ENCODE measurements at regions not wholly inside any gene's neighbourhood (a gene's known extent, or its start where the extent isn't known, plus 50 kb on each side); places are given as distances from the start of the nearest gene placed in this dataset.
A peak's percentile ranks its signal among the peaks of the same experiment; 100 is the strongest.

DNA sequence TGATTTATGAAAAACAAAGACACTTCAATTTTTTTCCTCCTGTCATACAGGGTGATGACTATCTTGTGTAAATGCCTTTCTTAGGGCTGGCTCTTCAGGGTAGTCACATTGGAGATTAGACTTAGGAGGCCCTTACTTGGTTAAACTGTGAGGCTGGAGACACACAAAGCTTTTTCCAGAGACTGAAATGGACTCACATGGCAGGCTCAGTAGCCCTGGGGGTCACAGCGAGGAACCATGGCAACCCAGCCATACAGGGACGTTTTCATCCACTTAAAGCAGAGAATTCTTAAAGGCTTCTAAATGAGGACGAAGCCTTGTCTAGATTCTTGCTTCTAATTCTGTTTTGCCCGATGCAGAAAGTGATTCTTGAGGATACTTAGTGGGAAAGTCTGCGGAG is 57.3 kb upstream of the ZDBF2 start:
- H3K4me3 ChIP-seq (ENCODE audit: low read depth in 2 of 2, low read length in 1 of 2), result no peak overlapping the region
- TF ChIP-seq RCOR1 (IDR thresholded peaks at IDR 0.05; ENCODE audit: low read length) (no peak), TAF1 (IDR thresholded peaks at IDR 0.05; ENCODE audit: borderline replicate concordance, low read depth, low read length) (no peak), MEF2A (IDR thresholded peaks at IDR 0.05; ENCODE audit: borderline replicate concordance, low read depth) (no peak), NFIC (IDR thresholded peaks at IDR 0.05; ENCODE audit: borderline replicate concordance) (no peak), POLR2AphosphoS5 (IDR thresholded peaks at IDR 0.05; ENCODE audit: low read depth, low read length) (no peak), RXRA (IDR thresholded peaks at IDR 0.05; ENCODE audit: borderline replicate concordance, low read depth) (no peak), TEAD4 (IDR thresholded peaks at IDR 0.05; ENCODE audit: borderline replicate concordance, insufficient read depth) (no peak), GATA2 (CRISPR knock-in tag; IDR thresholded peaks at IDR 0.05) (no peak), YY1 (IDR thresholded peaks at IDR 0.05; ENCODE audit: low read depth) (no peak), SMC3 (IDR thresholded peaks at IDR 0.05; ENCODE audit: low read depth, low read length) (no peak), RAD21 (IDR thresholded peaks at IDR 0.05; ENCODE audit: low read length) (no peak), GABPA (IDR thresholded peaks at IDR 0.05; ENCODE audit: low read depth) (no peak), ELF1 (IDR thresholded peaks at IDR 0.05) (no peak), CHD2 (IDR thresholded peaks at IDR 0.05; ENCODE audit: low read length, partially characterized antibody) (no peak)
- TF ChIP-seq, protein P1, sequence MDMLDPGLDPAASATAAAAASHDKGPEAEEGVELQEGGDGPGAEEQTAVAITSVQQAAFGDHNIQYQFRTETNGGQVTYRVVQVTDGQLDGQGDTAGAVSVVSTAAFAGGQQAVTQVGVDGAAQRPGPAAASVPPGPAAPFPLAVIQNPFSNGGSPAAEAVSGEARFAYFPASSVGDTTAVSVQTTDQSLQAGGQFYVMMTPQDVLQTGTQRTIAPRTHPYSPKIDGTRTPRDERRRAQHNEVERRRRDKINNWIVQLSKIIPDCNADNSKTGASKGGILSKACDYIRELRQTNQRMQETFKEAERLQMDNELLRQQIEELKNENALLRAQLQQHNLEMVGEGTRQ (IDR thresholded peaks at IDR 0.05; ENCODE audit: borderline replicate concordance, low read depth, low read length), result no peak
- TF ChIP-seq, protein P2, sequence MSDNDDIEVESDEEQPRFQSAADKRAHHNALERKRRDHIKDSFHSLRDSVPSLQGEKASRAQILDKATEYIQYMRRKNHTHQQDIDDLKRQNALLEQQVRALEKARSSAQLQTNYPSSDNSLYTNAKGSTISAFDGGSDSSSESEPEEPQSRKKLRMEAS (IDR thresholded peaks at IDR 0.05; ENCODE audit: low read depth), result no peak
- TF ChIP-seq, protein P3, sequence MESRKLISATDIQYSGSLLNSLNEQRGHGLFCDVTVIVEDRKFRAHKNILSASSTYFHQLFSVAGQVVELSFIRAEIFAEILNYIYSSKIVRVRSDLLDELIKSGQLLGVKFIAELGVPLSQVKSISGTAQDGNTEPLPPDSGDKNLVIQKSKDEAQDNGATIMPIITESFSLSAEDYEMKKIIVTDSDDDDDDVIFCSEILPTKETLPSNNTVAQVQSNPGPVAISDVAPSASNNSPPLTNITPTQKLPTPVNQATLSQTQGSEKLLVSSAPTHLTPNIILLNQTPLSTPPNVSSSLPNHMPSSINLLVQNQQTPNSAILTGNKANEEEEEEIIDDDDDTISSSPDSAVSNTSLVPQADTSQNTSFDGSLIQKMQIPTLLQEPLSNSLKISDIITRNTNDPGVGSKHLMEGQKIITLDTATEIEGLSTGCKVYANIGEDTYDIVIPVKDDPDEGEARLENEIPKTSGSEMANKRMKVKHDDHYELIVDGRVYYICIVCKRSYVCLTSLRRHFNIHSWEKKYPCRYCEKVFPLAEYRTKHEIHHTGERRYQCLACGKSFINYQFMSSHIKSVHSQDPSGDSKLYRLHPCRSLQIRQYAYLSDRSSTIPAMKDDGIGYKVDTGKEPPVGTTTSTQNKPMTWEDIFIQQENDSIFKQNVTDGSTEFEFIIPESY (IDR thresholded peaks at IDR 0.05; ENCODE audit: borderline replicate concordance, low read depth), result no peak
- H3K4me1 ChIP-seq (ENCODE audit: control insufficient read depth in 1 of 2, insufficient read depth in 2 of 2, low read depth in 1 of 2, low read length in 1 of 2), result peaks cover 4 to 16% of the 10 kb centered on the region in 2 experiments; a peak in 3 of 4 replicates
- H3K79me2 ChIP-seq (ENCODE audit: insufficient read depth), result no peaks in the 10 kb centered on the region
- H3K4me2 ChIP-seq, result no peak overlapping the region
- peak; percentile 39 for DNase-seq
- no peak overlapping the region for H3K9ac ChIP-seq
- peak overlapping the region in 1 of 2 experiments; percentile 4; a peak in 1 of 4 replicates for H3K27ac ChIP-seq (ENCODE audit: low read depth in 2 of 2, low read length in 1 of 2)
- no peaks in the 10 kb centered on the region for H3K27me3 ChIP-seq (ENCODE audit: insufficient read depth)
- H3F3A ChIP-seq (replicated peaks; ENCODE audit: insufficient read depth), result no peaks in the 10 kb centered on the region
- H3K9me3 ChIP-seq, result no peaks in the 10 kb centered on the region
- ChIA-PET POLR2A (no interaction called here), CTCF (no interaction called here)
- 48% methylated on average over 5 of the region's 5 CpGs for WGBS (ENCODE audit: low lambda C conversion rate)
- H4K20me1 ChIP-seq (ENCODE audit: insufficient read depth), result no peaks in the 10 kb centered on the region
- no peaks in the 10 kb centered on the region for H3K9me2 ChIP-seq
- H2AFZ ChIP-seq (ENCODE audit: low read depth), result no peak overlapping the region
- H3K36me3 ChIP-seq (replicated peaks in 1 of 2; ENCODE audit: control insufficient read depth in 1 of 2, insufficient read depth in 2 of 2, low read length in 1 of 2), result no peaks in the 10 kb centered on the region

DNA sequence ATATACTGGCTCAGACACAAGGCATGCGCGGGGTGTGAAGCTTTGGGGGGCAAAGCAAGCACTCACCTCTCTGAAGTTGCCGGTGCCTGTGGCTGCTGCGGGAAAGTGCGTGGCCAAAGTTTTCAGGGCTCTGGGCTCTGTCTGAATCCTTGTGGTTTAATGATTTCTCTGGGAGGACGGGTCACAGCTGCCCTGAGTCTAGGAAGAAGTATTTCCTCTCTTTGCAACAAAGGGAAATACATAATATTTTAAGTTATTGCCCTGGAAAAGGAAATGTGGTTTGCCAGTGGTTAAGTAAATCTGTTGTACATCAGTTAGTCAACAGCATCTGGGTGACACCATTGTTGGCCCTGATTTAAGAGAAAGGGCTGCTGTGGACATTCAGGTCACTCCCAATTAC is 56.7 kb upstream of the ZDBF2 start:
- Histone ChIP-seq H4K20me1 (ENCODE audit: insufficient read depth) (no peaks in the 10 kb centered on the region), H3K9ac (no peak overlapping the region), H3K9me2 (no peaks in the 10 kb centered on the region), H3K4me3 (ENCODE audit: low read depth in 2 of 2, low read length in 1 of 2) (no peak overlapping the region), H3K4me2 (no peak overlapping the region), H3K79me2 (ENCODE audit: insufficient read depth) (no peaks in the 10 kb centered on the region), H3K27ac (ENCODE audit: low read depth in 2 of 2, low read length in 1 of 2) (peak overlapping the region in 1 of 2 experiments; percentile 58; a peak in 2 of 4 replicates), H3K36me3 (replicated peaks in 1 of 2; ENCODE audit: control insufficient read depth in 1 of 2, insufficient read depth in 2 of 2, low read length in 1 of 2) (no peaks in the 10 kb centered on the region), H3K27me3 (ENCODE audit: insufficient read depth) (no peaks in the 10 kb centered on the region), H3K9me3 (no peaks in the 10 kb centered on the region), H3F3A (replicated peaks; ENCODE audit: insufficient read depth) (no peaks in the 10 kb centered on the region), H3K4me1 (ENCODE audit: control insufficient read depth in 1 of 2, insufficient read depth in 2 of 2, low read depth in 1 of 2, low read length in 1 of 2) (peaks cover 4 to 16% of the 10 kb centered on the region in 2 experiments; a peak in 3 of 4 replicates), H2AFZ (ENCODE audit: low read depth) (no peak overlapping the region)
- DNase-seq, result peak; percentile 31
- CTCF ChIA-PET, result interaction anchor here (1.1 to 1.3 kb wide), 3 partner anchors 13 to 54 kb away, joined by 3 read pairs; no protein-coding TSS in a partner anchor
- WGBS (ENCODE audit: low lambda C conversion rate), result 22% methylated on average over 6 of the region's 6 CpGs
- 0 out of 2 replicates have a peak, but pooled peaks have one; percentile 22 for TF ChIP-seq RCOR1 (IDR thresholded peaks at IDR 0.05; ENCODE audit: low read length)
- 0 out of 2 replicates have a peak, but pooled peaks have one; percentile 31 for TF ChIP-seq GATA2 (CRISPR knock-in tag; IDR thresholded peaks at IDR 0.05)
- TF ChIP-seq RXRA (IDR thresholded peaks at IDR 0.05; ENCODE audit: borderline replicate concordance, low read depth), result no peak
- peak; percentile 8; the same call in 1 of the 2 replicates for TF ChIP-seq TCF12 (IDR thresholded peaks at IDR 0.05)
- POLR2A ChIA-PET, result no interaction called here

All from SK-N-SH (cell line).